Liver (tissue), 7 donors: ENCODE measurements at regions not wholly inside any gene's neighbourhood (a gene's known extent, or its start where the extent isn't known, plus 50 kb on each side); places are given as distances from the start of the nearest gene placed in this dataset.

Experiments
- DNase-seq: peaks from one replicate; pipeline ENCODE4 v3.0.0-alpha.2; 2017; ENCODE audit warnings: low spot score
- H3K27ac ChIP-seq, 2 donors: one replicate each; pipeline ENCODE4 v1.7.0; 2013; ENCODE audit warnings: inconsistent platforms in 2 of 2, low read length in 2 of 2, control low read depth in 1 of 2, low read depth in 1 of 2, mild to moderate bottlenecking in 1 of 2
- H3K27me3 ChIP-seq, 4 donors: one replicate each; pipeline versions ENCODE4 v1.6.1 to v1.7.0; 2013; ENCODE audit warnings: low read length in 3 of 4, inconsistent platforms in 1 of 4, mild to moderate bottlenecking in 1 of 4, moderate library complexity in 1 of 4; ENCODE audit not compliant: control insufficient read depth in 4 of 4, insufficient read depth in 4 of 4
- H3K36me3 ChIP-seq, 4 donors: one replicate each; pipeline versions ENCODE4 v1.6.1 to v1.7.0; 2013; ENCODE audit warnings: low read length in 3 of 4, mild to moderate bottlenecking in 3 of 4, low read depth in 1 of 4, moderate library complexity in 1 of 4; ENCODE audit not compliant: control insufficient read depth in 4 of 4, insufficient read depth in 3 of 4
- H3K4me1 ChIP-seq, 4 donors: one replicate each; pipeline versions ENCODE4 v1.6.1 to v1.7.0; 2013; ENCODE audit warnings: low read length in 3 of 4, mild to moderate bottlenecking in 3 of 4, moderate library complexity in 1 of 4; ENCODE audit not compliant: control insufficient read depth in 4 of 4, insufficient read depth in 4 of 4
- H3K4me3 ChIP-seq, 3 donors: one replicate each; pipeline versions ENCODE4 v1.6.1 to v1.7.0; 2013; ENCODE audit warnings: low read length in 3 of 3, control low read depth in 1 of 3, low read depth in 1 of 3, mild to moderate bottlenecking in 1 of 3
- H3K9ac ChIP-seq, 2 donors: one replicate each; pipeline ENCODE4 v1.7.0; 2013; ENCODE audit warnings: low read length in 2 of 2, mild to moderate bottlenecking in 2 of 2, moderate library complexity in 2 of 2, control low read depth in 1 of 2, low read depth in 1 of 2
- H3K9me3 ChIP-seq, 4 donors: one replicate each; pipeline versions ENCODE4 v1.6.1 to v1.7.0; 2013; ENCODE audit warnings: low read length in 3 of 4; ENCODE audit not compliant: control insufficient read depth in 4 of 4
- ATF3 ChIP-seq: IDR thresholded peaks from 2 replicates; pipeline ENCODE4 v1.6.1; 2016; ENCODE audit warnings: antibody characterized with exemption
- EGR1 ChIP-seq, 2 donors: IDR thresholded peaks; 2 replicates each; pipeline ENCODE4 v1.6.1; 2016 to 2018; ENCODE audit warnings: antibody characterized with exemption in 2 of 2, low read depth in 2 of 2
- FOXA2 ChIP-seq: IDR thresholded peaks from 2 replicates; pipeline ENCODE4 v1.6.1; 2016; ENCODE audit warnings: antibody characterized with exemption
- GABPA ChIP-seq, 2 donors: IDR thresholded peaks in 1 of 2; conservative IDR thresholded peaks in 1 of 2; 2 replicates each; pipeline ENCODE4 v1.6.1; 2016; ENCODE audit warnings: antibody characterized with exemption in 2 of 2, mild to moderate bottlenecking in 1 of 2, moderate library complexity in 1 of 2
- HNF4A ChIP-seq, 2 donors: conservative IDR thresholded peaks; 2 replicates each; pipeline ENCODE4 v1.6.1; 2016; ENCODE audit warnings: antibody characterized with exemption in 2 of 2, mild to moderate bottlenecking in 2 of 2
- HNF4G ChIP-seq: IDR thresholded peaks from 2 replicates; pipeline ENCODE4 v1.6.1; 2016; ENCODE audit warnings: antibody characterized with exemption
- JUND ChIP-seq, 2 donors: IDR thresholded peaks; 2 replicates each; pipeline ENCODE4 v1.6.1; 2016; ENCODE audit warnings: antibody characterized with exemption in 2 of 2
- NR2F2 ChIP-seq: IDR thresholded peaks from 2 replicates; pipeline ENCODE4 v1.6.1; 2016; ENCODE audit warnings: antibody characterized with exemption
- RAD21 ChIP-seq, 2 donors: IDR thresholded peaks; 2 replicates each; pipeline ENCODE4 v1.6.1; 2016; ENCODE audit warnings: antibody characterized with exemption in 2 of 2, mild to moderate bottlenecking in 2 of 2
- REST ChIP-seq: IDR thresholded peaks from 2 replicates; pipeline ENCODE4 v1.6.1; 2016; ENCODE audit warnings: antibody characterized with exemption, mild to moderate bottlenecking
- RXRA ChIP-seq, 2 donors: IDR thresholded peaks; 2 replicates each; pipeline ENCODE4 v1.6.1; 2017 to 2018; ENCODE audit warnings: antibody characterized with exemption in 2 of 2, mild to moderate bottlenecking in 1 of 2
- YY1 ChIP-seq: IDR thresholded peaks from 2 replicates; pipeline ENCODE4 v1.6.1; 2016; ENCODE audit warnings: antibody characterized with exemption, mild to moderate bottlenecking
- ZBTB33 ChIP-seq: IDR thresholded peaks from 2 replicates; pipeline ENCODE4 v1.6.1; 2016; ENCODE audit warnings: antibody characterized with exemption
- WGBS: extraction: QIAGEN DNeasy Blood & Tissue Kit; methylation state at CpG from one replicate; pipeline ENCODE4 v1.1.7; 2013; 5-methylcytosine and 5-hydroxymethylcytosine counted together
- donor health status: healthy.
- donor health status: healthy.
- donor health status: healthy.
- donor health status: healthy.

- H3K9me3 ChIP-seq, result no peaks in the 10 kb centered on the region
- DNase-seq, result no peak
- no peak overlapping the region for H3K9ac ChIP-seq
- no peaks in the 10 kb centered on the region for H3K36me3 ChIP-seq
- no peak overlapping the region for H3K27ac ChIP-seq
- no peaks in the 10 kb centered on the region for H3K4me1 ChIP-seq
- no peak for TF ChIP-seq REST
- no peak for TF ChIP-seq HNF4A (conservative IDR thresholded peaks at IDR 0.05)
- TF ChIP-seq YY1, result no peak
- no peak for TF ChIP-seq NR2F2
- H3K4me3 ChIP-seq, result no peak overlapping the region
- H3K27me3 ChIP-seq, result no peaks in the 10 kb centered on the region
- 87% methylated on average over 3 of the region's 3 CpGs for WGBS
These were observed 762.5 kb upstream of the ARGLU1 start for GRCh38 chr13:107330484-107330883.

GRCh38 chr13:107329991-107330390, 762.1 kb upstream of the ARGLU1 start:
- H3K36me3 ChIP-seq, result no peaks in the 10 kb centered on the region
- no peak overlapping the region for H3K4me3 ChIP-seq
- no peaks in the 10 kb centered on the region for H3K27me3 ChIP-seq
- WGBS, result 57% methylated on average over 5 of the region's 5 CpGs
- no peak overlapping the region for H3K27ac ChIP-seq
- no peak overlapping the region for H3K9ac ChIP-seq
- no peaks in the 10 kb centered on the region for H3K4me1 ChIP-seq
- no peak for TF ChIP-seq RXRA (IDR thresholded peaks at IDR 0.05)
- no peak for TF ChIP-seq ATF3
- no peak for TF ChIP-seq REST
- TF ChIP-seq NR2F2, result no peak
- TF ChIP-seq ZBTB33, result no peak
- TF ChIP-seq GABPA (IDR thresholded peaks at IDR 0.05 in 1 of 2, conservative IDR thresholded peaks at IDR 0.05 in 1 of 2), result no peak
- no peak for TF ChIP-seq EGR1 (IDR thresholded peaks at IDR 0.05; ENCODE audit: low read depth in 2 of 2)
- TF ChIP-seq HNF4G, result no peak
- TF ChIP-seq RAD21 (IDR thresholded peaks at IDR 0.05), result no peak
- TF ChIP-seq FOXA2, result no peak
- no peak for TF ChIP-seq HNF4A (conservative IDR thresholded peaks at IDR 0.05)
- TF ChIP-seq JUND (IDR thresholded peaks at IDR 0.05), result no peak
- H3K9me3 ChIP-seq, result no peaks in the 10 kb centered on the region
- no peak for DNase-seq
